Colonic mucosa (tissue), 4 donors: ENCODE measurements at regions not wholly inside any gene's neighbourhood (a gene's known extent, or its start where the extent isn't known, plus 50 kb on each side); places are given as distances from the start of the nearest gene placed in this dataset.

Experiments
- DNase-seq: peaks from one replicate; pipeline ENCODE4 v3.0.0-alpha.2; 2020
- H3K27ac ChIP-seq: fragments of 200-600 bp; one replicate; pipeline ENCODE4 v1.8.0; 2021
- H3K27me3 ChIP-seq: fragments of 200-600 bp; one replicate; pipeline ENCODE4 v1.8.0; 2021
- H3K36me3 ChIP-seq: fragments of 200-600 bp; one replicate; pipeline ENCODE4 v1.8.0; 2021
- H3K4me1 ChIP-seq: fragments of 200-600 bp; one replicate; pipeline ENCODE4 v1.8.0; 2021; ENCODE audit warnings: mild to moderate bottlenecking
- H3K4me3 ChIP-seq: fragments of 200-600 bp; one replicate; pipeline ENCODE4 v1.8.0; 2021
- H3K9ac ChIP-seq, 2 donors: one replicate each; pipeline ENCODE4 v1.7.0; 2013; ENCODE audit warnings: control low read depth in 2 of 2, low read depth in 2 of 2, low read length in 2 of 2
- H3K9me3 ChIP-seq: fragments of 200-600 bp; one replicate; pipeline ENCODE4 v1.8.0; 2021
- intact Hi-C: fragments of 100-400 bp; cut with DNase I; formaldehyde crosslinking; loops from one replicate; pipeline ENCODE4 v1.14.1; 2022
- TF ChIP-seq, protein P1 (sequence below): fragments of 200-600 bp; IDR thresholded peaks from one replicate; pipeline ENCODE4 v1.8.0; 2022; ENCODE audit warnings: antibody characterized with exemption, mild to moderate bottlenecking
- donor health status: healthy.
- donor health status: DM: no; HTN: no; CAD: no.
- donor health status: DM: no; HTN: no; CAD: no.

- TF ChIP-seq, protein P1, sequence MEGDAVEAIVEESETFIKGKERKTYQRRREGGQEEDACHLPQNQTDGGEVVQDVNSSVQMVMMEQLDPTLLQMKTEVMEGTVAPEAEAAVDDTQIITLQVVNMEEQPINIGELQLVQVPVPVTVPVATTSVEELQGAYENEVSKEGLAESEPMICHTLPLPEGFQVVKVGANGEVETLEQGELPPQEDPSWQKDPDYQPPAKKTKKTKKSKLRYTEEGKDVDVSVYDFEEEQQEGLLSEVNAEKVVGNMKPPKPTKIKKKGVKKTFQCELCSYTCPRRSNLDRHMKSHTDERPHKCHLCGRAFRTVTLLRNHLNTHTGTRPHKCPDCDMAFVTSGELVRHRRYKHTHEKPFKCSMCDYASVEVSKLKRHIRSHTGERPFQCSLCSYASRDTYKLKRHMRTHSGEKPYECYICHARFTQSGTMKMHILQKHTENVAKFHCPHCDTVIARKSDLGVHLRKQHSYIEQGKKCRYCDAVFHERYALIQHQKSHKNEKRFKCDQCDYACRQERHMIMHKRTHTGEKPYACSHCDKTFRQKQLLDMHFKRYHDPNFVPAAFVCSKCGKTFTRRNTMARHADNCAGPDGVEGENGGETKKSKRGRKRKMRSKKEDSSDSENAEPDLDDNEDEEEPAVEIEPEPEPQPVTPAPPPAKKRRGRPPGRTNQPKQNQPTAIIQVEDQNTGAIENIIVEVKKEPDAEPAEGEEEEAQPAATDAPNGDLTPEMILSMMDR = no peak
- Histone ChIP-seq H3K4me1 (no peaks in the 10 kb centered on the region), H3K9ac (no peak overlapping the region), H3K27ac (no peak overlapping the region), H3K4me3 (no peak overlapping the region), H3K9me3 (no peaks in the 10 kb centered on the region), H3K27me3 (no peaks in the 10 kb centered on the region), H3K36me3 (no peaks in the 10 kb centered on the region)
- intact Hi-C loops = no loop called here
- DNase-seq = no peak
Observed at GRCh38 chr4:153107246-153107645, 97.0 kb upstream of the TRIM2 start.

- no peak overlapping the region for H3K4me3 ChIP-seq
- intact Hi-C loops = no loop called here
- H3K36me3 ChIP-seq = no peaks in the 10 kb centered on the region
- H3K27ac ChIP-seq = no peak overlapping the region
- no peaks in the 10 kb centered on the region for H3K9me3 ChIP-seq
- TF ChIP-seq, protein P1 = no peak
- no peaks in the 10 kb centered on the region for H3K4me1 ChIP-seq
- H3K9ac ChIP-seq = no peak overlapping the region
- DNase-seq = no peak
- H3K27me3 ChIP-seq = no peaks in the 10 kb centered on the region
Observed at GRCh38 chr4:153109296-153109849, 94.9 kb upstream of the TRIM2 start.

- TF ChIP-seq, protein P1 = no peak
- Histone ChIP-seq H3K27me3 (no peaks in the 10 kb centered on the region), H3K4me3 (no peak overlapping the region), H3K4me1 (peaks cover 1% of the 10 kb centered on the region), H3K36me3 (no peaks in the 10 kb centered on the region), H3K9me3 (no peaks in the 10 kb centered on the region), H3K9ac (no peak overlapping the region), H3K27ac (no peak overlapping the region)
- DNase-seq = no peak
- intact Hi-C loops = no loop called here
Observed at GRCh38 chr4:153110739-153111138, 93.5 kb upstream of the TRIM2 start.

- H3K9ac ChIP-seq = no peak overlapping the region
- intact Hi-C loops = no loop called here
- H3K27me3 ChIP-seq = no peaks in the 10 kb centered on the region
Observed at GRCh38 chr4:153111426-153112040, 92.7 kb upstream of the TRIM2 start.

DNA sequence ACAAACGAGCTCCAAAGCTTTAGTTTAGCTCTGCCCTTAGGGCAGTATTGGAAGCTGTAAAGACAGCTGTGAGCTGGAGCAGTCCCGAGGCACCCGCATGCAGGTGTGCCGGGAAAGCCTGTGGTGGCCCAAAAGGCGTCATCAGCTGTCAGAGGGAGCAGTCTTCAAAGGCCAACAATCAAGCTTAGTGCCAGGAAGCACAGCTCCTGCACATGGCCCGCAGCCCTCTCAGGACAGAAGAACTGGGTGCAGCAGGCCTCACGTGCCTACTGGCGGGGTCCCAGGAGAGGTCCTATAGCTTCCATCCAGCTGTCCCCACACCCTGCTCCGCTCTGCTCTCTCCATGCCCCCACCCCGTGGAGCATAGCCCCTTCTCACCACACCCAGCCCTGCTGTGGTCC is 92.2 kb upstream of the TRIM2 start:
- intact Hi-C loops = no loop called here

More at GRCh38 chr4:153111426-153112040, 92.7 kb upstream of the TRIM2 start:
- Histone ChIP-seq H3K4me3 (no peak overlapping the region), H3K4me1 (peaks cover 5% of the 10 kb centered on the region), H3K36me3 (no peaks in the 10 kb centered on the region), H3K27ac (no peak overlapping the region), H3K9me3 (no peaks in the 10 kb centered on the region)
- no peak for DNase-seq
- TF ChIP-seq, protein P1 = no peak

More for the DNA sequence above, 92.2 kb upstream of the TRIM2 start:
- TF ChIP-seq, protein P1 = no peak
- no peak overlapping the region for H3K9ac ChIP-seq
- H3K27me3 ChIP-seq = no peaks in the 10 kb centered on the region
- H3K36me3 ChIP-seq = no peaks in the 10 kb centered on the region
- H3K9me3 ChIP-seq = no peaks in the 10 kb centered on the region
- no peak for DNase-seq
- peaks cover 5% of the 10 kb centered on the region for H3K4me1 ChIP-seq
- H3K4me3 ChIP-seq = no peak overlapping the region
- no peak overlapping the region for H3K27ac ChIP-seq
